Stimulated activated CD4-positive, alpha-beta T cell treated with anti-CD3 and anti-CD28 coated beads, Interleukin-4, amount 100 ng/mL, for 24 hours (primary cell): ENCODE measurements at regions not wholly inside any gene's neighbourhood (a gene's known extent, or its start where the extent isn't known, plus 50 kb on each side); places are given as distances from the start of the nearest gene placed in this dataset.

ENCODE experiments used
- DNase-seq: peaks from one replicate; pipeline ENCODE4 v3.0.0-alpha.2; 2020

DNA sequence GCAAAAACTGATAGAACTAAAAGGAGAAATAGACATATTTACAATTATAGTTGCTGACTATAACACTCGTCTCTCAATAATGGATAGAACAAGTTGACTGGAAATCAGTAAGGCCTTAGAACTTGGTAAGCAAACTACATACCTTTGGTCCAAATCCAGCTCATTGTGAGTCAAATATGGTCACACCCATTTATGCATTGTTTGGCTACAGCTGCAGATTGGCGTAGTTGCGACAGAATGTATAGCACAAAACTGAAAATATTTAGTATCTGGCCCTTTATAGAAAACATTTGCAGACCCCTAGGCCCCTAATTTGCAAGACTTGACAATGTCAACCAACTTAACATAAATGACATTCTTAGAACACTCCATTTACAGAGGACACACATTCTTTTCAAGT is 103.6 kb upstream of the EGR2 start:
- DNase-seq, result no peak

DNA sequence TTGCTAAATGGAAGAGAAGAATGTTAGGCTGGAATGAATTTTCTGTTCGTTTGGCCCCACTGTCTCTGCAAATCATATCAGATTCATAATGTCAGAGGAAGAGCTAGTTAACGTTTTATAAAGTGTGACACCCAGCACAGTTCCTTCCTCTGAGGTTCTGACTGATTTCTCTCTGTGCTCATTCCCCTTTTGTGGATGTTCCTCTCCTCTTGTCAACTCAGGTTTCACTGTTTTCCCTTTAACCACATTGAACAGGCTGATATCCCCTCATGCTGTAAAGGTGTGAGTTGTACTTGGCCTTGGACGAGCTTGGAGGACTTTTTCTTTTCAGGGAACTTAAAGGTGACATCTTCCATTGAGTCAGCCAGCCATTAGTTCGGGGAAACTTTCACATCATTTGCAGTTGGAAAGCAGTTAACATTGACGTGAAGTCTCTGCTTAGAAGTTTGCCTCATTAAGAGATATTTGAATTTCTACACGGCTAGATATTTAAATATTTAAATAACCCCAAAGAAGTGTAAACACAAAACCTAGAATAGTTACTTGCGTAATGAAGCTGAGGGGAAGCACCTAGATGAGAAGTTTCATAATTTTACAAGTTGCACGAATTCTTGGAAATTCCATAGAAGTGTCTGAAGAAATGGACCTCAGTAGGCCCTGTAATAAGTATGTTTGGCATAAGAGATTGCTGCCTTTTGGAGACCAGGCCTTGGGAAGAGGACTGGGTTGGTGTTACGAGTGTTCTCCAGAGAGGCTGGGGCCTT is 101.5 kb upstream of the EGR2 start:
- DNase-seq, result no peak

DNA sequence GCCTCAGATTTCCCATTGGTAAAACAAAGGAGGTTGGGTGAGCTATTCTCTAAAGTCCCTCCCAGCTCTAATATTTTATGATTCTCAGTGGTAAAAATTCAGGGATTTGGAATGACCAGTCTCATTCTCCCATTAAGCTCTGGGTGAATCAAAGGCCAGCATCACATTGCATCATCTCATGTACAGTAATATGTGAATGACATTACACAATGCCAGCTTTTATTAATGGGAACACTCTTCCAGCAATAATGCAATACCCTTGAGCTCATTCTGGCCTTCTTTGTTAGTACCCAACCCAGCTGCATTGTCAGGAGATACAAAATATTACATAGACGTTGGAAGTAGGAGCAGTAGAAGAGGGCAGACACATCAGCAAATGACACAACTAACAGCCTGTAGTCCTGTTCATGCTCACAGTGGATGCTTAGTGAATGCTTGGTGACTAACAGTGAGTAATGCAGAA is 100.0 kb upstream of the EGR2 start:
- DNase-seq, result no peak

DNA sequence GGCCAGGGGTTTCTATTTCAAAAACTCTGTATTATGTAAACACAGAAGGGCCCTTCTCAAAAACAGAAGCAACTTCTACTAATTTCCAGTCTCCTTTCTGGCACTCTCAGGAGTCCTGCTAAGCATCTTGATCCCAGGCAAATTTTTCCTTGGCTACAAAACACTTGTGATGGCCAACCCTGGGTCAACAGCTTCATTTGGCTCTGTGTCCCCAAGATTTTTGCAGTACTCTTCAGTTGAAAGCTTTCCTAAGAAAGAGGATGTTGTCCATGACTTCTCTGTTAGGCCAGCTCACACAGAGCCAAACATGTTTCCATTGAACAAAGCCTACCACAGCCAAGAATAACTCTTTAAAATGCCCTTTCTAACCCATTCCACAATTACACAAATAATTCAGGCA is 99.0 kb upstream of the EGR2 start:
- no peak for DNase-seq

- DNase-seq, result no peak
Measured at GRCh38 chr10:62912086-62912485, 95.9 kb upstream of the EGR2 start.

DNA sequence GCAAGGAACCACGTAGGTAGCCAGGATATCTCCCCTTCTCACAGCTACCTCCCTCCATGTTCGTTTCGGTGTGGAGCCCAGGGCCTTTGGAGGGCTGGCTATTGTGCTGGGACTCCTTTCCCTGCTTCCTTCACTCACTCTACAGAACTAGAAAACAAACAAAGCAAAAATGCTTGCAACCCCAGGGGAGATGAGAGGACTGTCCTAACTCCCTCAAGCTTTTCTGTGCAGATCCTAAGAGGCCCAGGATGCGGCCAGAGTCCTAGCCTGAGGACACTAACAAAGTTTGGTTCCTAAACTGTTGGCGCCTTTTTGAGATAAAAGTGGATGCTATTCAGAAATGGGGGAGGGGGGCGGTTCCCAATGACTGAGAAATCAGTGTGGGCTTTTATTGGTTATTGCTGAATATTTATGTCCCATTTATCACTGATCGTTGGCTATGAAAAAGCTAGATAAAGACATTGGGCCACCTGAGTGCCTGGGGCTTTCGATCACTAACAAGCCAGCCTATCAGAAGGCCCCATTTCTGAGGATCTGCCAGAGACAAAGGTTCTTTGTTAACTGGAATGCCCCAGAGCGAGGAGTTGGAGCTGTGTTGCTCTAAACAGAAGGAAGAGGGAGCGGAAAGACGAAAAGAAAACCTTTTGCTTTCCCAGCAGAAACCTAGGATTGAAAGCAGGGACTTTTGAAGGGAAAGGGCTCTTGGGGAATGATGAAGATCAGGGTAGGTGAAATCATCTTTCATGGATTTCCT is 95.2 kb upstream of the EGR2 start:
- DNase-seq, result no peak

DNA sequence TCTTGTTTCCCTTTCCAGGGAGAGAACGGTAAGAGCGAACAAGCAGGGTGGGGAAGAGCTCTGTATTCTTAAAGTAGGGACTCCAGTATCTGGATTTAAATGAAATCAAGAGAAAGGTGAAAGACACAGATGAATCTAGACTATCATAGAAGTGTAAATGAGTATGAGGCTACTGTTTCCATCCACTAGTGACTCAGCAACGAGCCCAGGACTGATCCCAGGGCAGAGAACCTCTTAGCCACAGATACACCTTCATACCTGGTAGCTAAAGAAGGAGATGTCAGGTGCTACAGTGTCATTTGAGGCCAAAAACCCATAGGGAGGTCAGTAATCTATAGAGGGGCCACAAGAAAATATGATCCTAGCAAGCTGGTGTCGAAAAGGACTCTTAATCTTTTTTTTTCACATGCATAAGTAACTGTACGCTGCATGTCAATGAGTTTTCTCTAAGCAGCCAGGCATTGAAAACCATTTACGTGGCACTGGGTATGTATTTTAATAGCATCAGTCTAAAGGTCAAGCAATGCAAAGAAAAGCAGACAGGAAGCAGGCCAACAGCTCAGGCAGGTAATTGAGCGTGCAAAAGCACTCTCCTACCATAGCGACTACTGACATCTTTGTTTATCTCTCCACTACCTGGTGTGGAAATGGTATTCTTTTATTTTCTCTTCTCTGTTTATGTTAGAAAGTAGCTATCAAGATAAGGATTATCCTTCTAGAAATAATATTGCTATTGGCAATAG is 91.5 kb upstream of the EGR2 start:
- DNase-seq, result no peak

DNA sequence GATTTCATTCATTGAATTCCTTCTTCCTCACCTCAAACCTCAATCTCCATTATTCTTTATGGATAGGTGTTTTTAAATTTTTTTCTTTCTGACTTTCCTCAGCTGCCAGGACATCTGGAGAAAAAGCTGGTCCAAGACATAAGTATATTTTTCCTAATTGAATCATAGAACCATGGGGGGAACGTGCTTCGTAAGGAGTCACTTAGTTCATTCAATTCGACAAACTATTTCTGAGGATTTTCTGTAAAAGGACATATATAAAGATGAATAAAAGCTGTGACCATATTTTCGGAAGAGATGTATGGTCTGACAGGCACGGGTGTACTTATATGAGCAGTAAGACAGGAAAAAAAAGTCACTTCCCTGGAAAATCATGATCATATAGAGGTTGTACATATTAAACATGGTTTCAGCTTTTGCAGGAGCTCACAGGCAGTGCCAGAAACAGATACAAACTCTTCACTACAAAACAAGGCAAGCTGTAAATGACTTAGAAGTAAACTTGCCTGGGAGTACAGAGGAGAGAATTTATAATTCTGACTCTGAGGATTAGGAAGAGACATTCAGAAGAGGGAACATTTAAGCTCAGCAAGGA is 88.2 kb upstream of the EGR2 start:
- no peak for DNase-seq

- DNase-seq, result no peak
Measured at GRCh38 chr10:62903828-62904227, 87.7 kb upstream of the EGR2 start.

- no peak for DNase-seq
Measured at GRCh38 chr10:62900829-62901571, 84.8 kb upstream of the EGR2 start.

GRCh38 chr10:62899311-62899710 is 83.1 kb upstream of the EGR2 start:
- no peak for DNase-seq

GRCh38 chr10:62895063-62895462 is 78.9 kb upstream of the EGR2 start:
- no peak for DNase-seq

GRCh38 chr10:62894156-62894555 is 78.0 kb upstream of the EGR2 start:
- no peak for DNase-seq

GRCh38 chr10:62893036-62893435 is 76.9 kb upstream of the EGR2 start:
- DNase-seq, result no peak

DNA sequence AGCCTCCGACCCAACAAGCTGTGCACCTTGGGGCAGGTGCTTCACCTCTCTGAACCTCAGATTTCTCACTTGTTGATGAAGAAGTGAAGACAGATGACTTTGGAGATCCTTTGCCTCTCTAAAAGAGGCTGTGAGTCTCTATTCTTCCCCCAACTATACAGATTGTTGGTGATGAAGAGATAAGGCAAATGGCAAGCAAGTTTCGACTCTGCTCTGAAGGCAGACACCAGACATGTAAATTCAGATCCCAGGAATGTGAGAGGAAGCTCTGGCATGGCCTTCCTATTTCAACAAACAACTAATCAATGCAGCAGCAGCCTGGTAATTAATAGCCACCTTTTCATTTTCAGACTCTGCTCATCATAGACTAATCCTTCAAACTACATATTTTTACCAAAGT is 74.2 kb upstream of the EGR2 start:
- no peak for DNase-seq

DNA sequence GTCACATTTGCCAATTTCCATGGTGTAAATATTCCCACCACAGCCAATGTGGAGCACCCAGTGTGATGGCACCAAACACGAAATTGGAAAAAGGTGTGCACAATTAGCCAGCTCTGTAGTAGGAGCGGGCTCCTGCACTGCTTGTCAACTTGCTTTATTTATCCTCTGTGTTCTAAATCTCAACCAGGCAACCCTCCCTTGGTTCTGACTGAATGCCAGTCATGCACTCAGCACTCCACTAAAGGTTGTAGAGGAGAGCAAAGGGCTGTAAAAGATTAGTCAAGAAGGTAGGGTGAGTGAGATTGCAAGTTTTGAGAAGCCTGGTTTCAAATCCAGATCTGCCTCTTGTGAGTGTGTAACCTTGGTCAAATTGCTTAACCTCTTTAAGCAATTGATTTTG is 71.5 kb upstream of the EGR2 start:
- DNase-seq, result no peak

DNA sequence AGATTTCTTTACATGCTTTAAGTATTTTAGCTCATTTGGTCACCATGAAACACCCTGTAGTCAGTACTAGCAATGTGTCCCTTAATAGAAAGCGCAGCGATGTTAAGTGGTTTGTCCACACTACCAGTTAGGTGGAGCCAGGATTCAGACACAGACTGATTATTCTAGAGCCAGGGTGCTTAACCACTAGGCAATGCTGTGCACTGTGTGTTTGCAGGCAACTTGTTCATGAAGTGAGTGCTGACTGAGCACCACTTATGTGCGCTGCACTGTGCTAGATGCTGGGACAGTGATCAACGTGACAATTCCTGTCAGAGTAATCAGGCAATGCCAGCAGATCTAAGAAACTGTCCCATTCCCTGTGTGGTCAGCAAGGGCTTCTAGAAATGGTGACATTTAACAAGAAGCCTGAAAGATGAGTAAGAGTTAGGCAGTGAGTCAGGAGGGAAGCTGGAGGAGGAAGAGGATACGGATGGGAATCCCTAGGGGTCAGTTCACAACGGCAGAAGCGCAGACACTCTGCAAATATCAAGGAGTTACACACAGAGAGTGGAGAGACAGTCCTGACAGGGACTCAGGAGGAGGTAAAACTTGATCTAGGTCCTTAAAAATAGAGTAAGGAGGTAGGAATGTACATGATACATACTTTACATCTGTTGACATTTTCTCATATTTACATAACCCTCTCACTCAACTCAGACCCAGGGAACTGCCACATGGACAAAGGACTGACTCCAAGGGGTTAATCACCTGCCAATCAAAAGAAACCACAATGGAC is 69.7 kb upstream of the EGR2 start:
- no peak for DNase-seq

DNA sequence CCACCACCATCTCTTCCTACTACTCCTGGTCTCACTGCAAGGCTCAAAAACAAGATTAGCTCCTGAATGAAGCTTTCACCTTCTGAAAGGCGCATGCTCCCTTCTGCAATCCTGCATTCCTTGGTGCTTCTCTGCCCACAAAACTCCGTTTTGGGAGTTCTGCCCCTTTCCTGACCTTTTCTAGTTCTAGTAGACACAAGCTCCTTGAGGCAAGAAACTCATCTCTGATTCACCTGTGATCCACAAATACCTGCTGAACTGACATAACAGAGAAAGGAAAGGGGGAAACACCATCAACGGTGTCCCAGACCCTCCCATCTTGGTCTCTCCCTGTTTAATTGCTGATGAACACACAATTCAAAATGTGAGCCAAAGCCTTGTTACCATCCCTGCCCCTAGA is 64.0 kb upstream of the EGR2 start:
- DNase-seq, result no peak

DNA sequence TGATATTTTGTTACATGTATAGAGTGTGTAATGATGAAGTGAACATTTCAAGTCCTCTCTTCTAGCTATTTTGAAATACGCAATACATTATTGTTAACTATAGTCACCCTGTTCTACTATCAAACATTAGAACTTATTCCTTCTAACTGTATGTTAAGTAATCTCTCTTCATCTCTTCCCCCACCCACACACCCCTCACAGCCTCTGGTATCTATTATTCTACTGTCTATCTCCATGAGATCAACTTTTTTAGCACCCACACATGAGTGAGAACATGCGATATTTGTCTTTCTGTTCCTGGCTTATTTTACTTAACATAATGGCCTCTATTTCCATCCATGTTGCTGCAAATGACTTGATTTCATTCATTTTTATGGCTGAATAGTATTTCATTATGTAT is 57.7 kb upstream of the EGR2 start:
- DNase-seq, result peak; percentile 45

DNA sequence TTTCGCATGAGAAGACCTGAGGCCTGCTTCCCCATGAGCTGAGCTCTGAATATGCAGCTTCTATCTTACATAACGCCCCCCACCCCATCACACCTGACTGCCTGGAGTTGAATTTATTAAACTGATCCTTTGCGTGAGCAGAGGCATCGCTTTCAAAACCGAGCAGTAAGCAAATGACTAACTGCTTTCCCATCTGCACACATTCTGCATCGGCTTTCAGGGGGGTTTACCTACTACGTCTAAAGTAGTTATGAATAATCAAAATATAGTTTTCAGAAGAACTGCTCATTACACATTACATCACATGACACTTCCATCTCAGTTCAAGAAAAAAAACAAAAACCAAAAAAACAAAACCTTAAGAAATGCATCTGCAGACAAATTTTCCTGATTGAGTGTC is 54.7 kb upstream of the EGR2 start:
- DNase-seq, result peak; percentile 50

DNA sequence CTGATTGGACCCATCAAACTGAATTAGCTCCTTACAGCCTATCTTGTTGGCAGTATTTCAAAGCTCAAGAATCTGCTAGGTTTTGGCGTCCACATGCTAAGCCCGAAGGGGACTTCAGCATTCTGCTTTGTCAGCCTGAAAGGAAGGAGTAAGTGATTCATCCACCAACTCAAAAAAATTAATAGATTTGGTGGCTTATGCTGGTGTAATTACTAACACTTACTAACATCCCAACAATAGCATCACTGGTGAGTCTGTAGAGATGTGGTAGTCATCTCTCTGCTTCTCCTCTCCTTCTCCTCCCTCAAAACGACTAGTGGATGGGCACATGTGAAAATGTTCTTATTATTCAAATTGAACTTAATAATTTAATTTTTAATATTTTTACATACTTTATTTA is 53.8 kb upstream of the EGR2 start:
- DNase-seq, result no peak

DNA sequence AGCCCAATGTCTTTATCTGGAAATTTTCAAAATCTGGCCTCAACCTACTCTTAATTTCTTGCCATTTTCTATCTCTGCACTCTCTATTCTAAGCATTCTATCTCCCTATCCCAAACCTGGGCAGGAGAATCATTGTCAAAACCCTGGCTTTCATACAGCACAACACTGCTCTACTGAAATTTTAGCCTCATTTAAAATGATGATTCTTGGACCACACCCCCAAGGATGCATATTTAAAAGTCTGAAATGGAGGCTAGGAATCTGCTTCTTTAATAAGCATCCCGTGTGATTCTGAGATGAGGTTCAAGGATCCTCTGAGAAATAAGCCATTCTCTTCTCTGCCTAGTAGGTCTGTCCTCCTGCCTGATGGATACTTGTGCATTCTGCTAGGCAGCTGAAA is 50.8 kb upstream of the EGR2 start:
- DNase-seq, result no peak
